ENCODE measurements at regions not wholly inside any gene's neighbourhood (a gene's known extent, or its start where the extent isn't known, plus 50 kb on each side); places are given as distances from the start of the nearest gene placed in this dataset.

- H3K9me3 Mint-ChIP-seq, result no peaks in the 10 kb centered on the region
- H3K27me3 Mint-ChIP-seq (ENCODE audit: low read depth in 3 of 3), result peaks cover 0 to 2% (median 1%) of the 10 kb centered on the region in 3 donors
- Histone ChIP-seq H3K79me2 (ENCODE audit: insufficient read depth, low read length) (no peaks in the 10 kb centered on the region), H2AFZ (ENCODE audit: insufficient read depth, low read depth, low read length, poor library complexity, severe bottlenecking) (no peak overlapping the region), H3K27me3 (ENCODE audit: control insufficient read depth in 2 of 2, insufficient read depth in 2 of 2, low read length in 2 of 2) (no peaks in the 10 kb centered on the region), H3K4me3 (replicated peaks in 1 of 3; ENCODE audit: low read depth in 2 of 3, low read length in 3 of 3) (no peak overlapping the region), H3K27ac (ENCODE audit: low read depth in 1 of 2, low read length in 2 of 2) (no peak overlapping the region), H3K9ac (ENCODE audit: insufficient read depth, low read length, poor library complexity, severe bottlenecking) (no peak overlapping the region), H3K9me3 (replicated peaks in 1 of 2; ENCODE audit: control insufficient read depth in 1 of 2, insufficient read depth in 1 of 2, low read length in 2 of 2) (no peaks in the 10 kb centered on the region), H3K4me2 (replicated peaks; ENCODE audit: extremely low read depth, low read length, poor library complexity, severe bottlenecking) (no peak overlapping the region), H4K20me1 (ENCODE audit: insufficient read depth, low read length) (no peaks in the 10 kb centered on the region), H3K36me3 (replicated peaks in 1 of 2; ENCODE audit: control insufficient read depth in 1 of 2, insufficient read depth in 2 of 2, low read length in 2 of 2) (no peaks in the 10 kb centered on the region), H3K4me1 (ENCODE audit: control insufficient read depth in 1 of 2, insufficient read depth in 2 of 2, low read length in 2 of 2) (no peaks in the 10 kb centered on the region)
- DNase-seq, result no peak
- no peaks in the 10 kb centered on the region for H3K4me1 Mint-ChIP-seq
- H3K36me3 Mint-ChIP-seq, result no peaks in the 10 kb centered on the region
- no peak overlapping the region for H3K27ac Mint-ChIP-seq
- WGBS (ENCODE audit: insufficient coverage), result no CpG with 5 or more reads among the region's 1 CpG
- TF ChIP-seq CTCF (IDR thresholded peaks at IDR 0.05), result no peak
- intact Hi-C loops (cut with micrococcal nuclease), result no loop called here
- no peak overlapping the region for H3K4me3 Mint-ChIP-seq
Observed at GRCh38 chr12:98151984-98152383, 363.4 kb upstream of the TMPO start.

GRCh38 chr12:98154850-98155249 is 360.5 kb upstream of the TMPO start:
- no peaks in the 10 kb centered on the region for H3K9me3 ChIP-seq (replicated peaks in 1 of 2; ENCODE audit: control insufficient read depth in 1 of 2, insufficient read depth in 1 of 2, low read length in 2 of 2)
- Mint-ChIP-seq H3K4me1 (no peaks in the 10 kb centered on the region), H3K27me3 (ENCODE audit: low read depth in 3 of 3) (peaks cover 1 to 4% (median 2%) of the 10 kb centered on the region in 3 donors), H3K9me3 (no peaks in the 10 kb centered on the region), H3K36me3 (no peaks in the 10 kb centered on the region), H3K4me3 (no peak overlapping the region), H3K27ac (no peak overlapping the region)
- TF ChIP-seq CTCF (IDR thresholded peaks at IDR 0.05), result no peak
- WGBS (ENCODE audit: insufficient coverage), result 47% methylated on average over 3 of the region's 4 CpGs
- H3K4me2 ChIP-seq (replicated peaks; ENCODE audit: extremely low read depth, low read length, poor library complexity, severe bottlenecking), result no peak overlapping the region
- H3K9ac ChIP-seq (ENCODE audit: insufficient read depth, low read length, poor library complexity, severe bottlenecking), result no peak overlapping the region
- H3K79me2 ChIP-seq (ENCODE audit: insufficient read depth, low read length), result no peaks in the 10 kb centered on the region
- no peaks in the 10 kb centered on the region for H3K27me3 ChIP-seq (ENCODE audit: control insufficient read depth in 2 of 2, insufficient read depth in 2 of 2, low read length in 2 of 2)
- no peaks in the 10 kb centered on the region for H3K4me1 ChIP-seq (ENCODE audit: control insufficient read depth in 1 of 2, insufficient read depth in 2 of 2, low read length in 2 of 2)
- H4K20me1 ChIP-seq (ENCODE audit: insufficient read depth, low read length), result no peaks in the 10 kb centered on the region
- H3K27ac ChIP-seq (ENCODE audit: low read depth in 1 of 2, low read length in 2 of 2), result no peak overlapping the region
- intact Hi-C loops (cut with micrococcal nuclease), result no loop called here
- H2AFZ ChIP-seq (ENCODE audit: insufficient read depth, low read depth, low read length, poor library complexity, severe bottlenecking), result no peak overlapping the region
- DNase-seq, result no peak
- H3K4me3 ChIP-seq (replicated peaks in 1 of 3; ENCODE audit: low read depth in 2 of 3, low read length in 3 of 3), result no peak overlapping the region
- H3K36me3 ChIP-seq (replicated peaks in 1 of 2; ENCODE audit: control insufficient read depth in 1 of 2, insufficient read depth in 2 of 2, low read length in 2 of 2), result no peaks in the 10 kb centered on the region
